GM19463 (cell line): ENCODE measurements at regions not wholly inside any gene's neighbourhood (a gene's known extent, or its start where the extent isn't known, plus 50 kb on each side); places are given as distances from the start of the nearest gene placed in this dataset.

ENCODE experiments used
- ATAC-seq: cut with Tn5 transposase; IDR thresholded peaks from one replicate; pipeline ENCODE4 v1.9.1; 2021; ENCODE audit warnings: mild to moderate bottlenecking, moderate library complexity; ENCODE audit not compliant: unreplicated experiment

- no peak for ATAC-seq
These were observed 102.0 kb downstream of the DIRAS3 start for GRCh38 chr1:67948151-67949080.

- no peak for ATAC-seq
These were observed 103.3 kb downstream of the DIRAS3 start for GRCh38 chr1:67947114-67947513.

GRCh38 chr1:67945733-67946374 is 104.6 kb downstream of the DIRAS3 start:
- ATAC-seq: no peak

GRCh38 chr1:67942274-67942673 is 108.2 kb downstream of the DIRAS3 start:
- no peak for ATAC-seq

GRCh38 chr1:67941746-67942145 is 108.5 kb upstream of the GNG12 start:
- ATAC-seq: no peak

- no peak for ATAC-seq
These were observed 107.9 kb upstream of the GNG12 start for GRCh38 chr1:67941155-67941554.

- ATAC-seq: no peak
These were observed 106.7 kb upstream of the GNG12 start for GRCh38 chr1:67939942-67940341.

- no peak for ATAC-seq
These were observed 106.0 kb upstream of the GNG12 start for GRCh38 chr1:67939186-67939743.

GRCh38 chr1:67937651-67938050 is 104.4 kb upstream of the GNG12 start:
- ATAC-seq: no peak

- ATAC-seq: no peak
These were observed 103.7 kb upstream of the GNG12 start for GRCh38 chr1:67937010-67937409.

- ATAC-seq: no peak
These were observed 102.3 kb upstream of the GNG12 start for GRCh38 chr1:67935560-67935959.

GRCh38 chr1:67931198-67931597 is 97.9 kb upstream of the GNG12 start:
- ATAC-seq: no peak

GRCh38 chr1:67923074-67923473 is 89.8 kb upstream of the GNG12 start:
- no peak for ATAC-seq

GRCh38 chr1:67921725-67922489 is 88.6 kb upstream of the GNG12 start:
- ATAC-seq: no peak

GRCh38 chr1:67919274-67920072 is 86.2 kb upstream of the GNG12 start:
- no peak for ATAC-seq

GRCh38 chr1:67918067-67918466 is 84.8 kb upstream of the GNG12 start:
- no peak for ATAC-seq

- no peak for ATAC-seq
These were observed 83.7 kb upstream of the GNG12 start for GRCh38 chr1:67917006-67917405.

- no peak for ATAC-seq
These were observed 83.0 kb upstream of the GNG12 start for GRCh38 chr1:67916140-67916886.

- no peak for ATAC-seq
These were observed 76.5 kb upstream of the GNG12 start for GRCh38 chr1:67909776-67910175.
